GM18502 (cell line): ENCODE measurements at regions not wholly inside any gene's neighbourhood (a gene's known extent, or its start where the extent isn't known, plus 50 kb on each side); places are given as distances from the start of the nearest gene placed in this dataset.

Source experiments
- ATAC-seq: cut with Tn5 transposase; IDR thresholded peaks from one replicate; pipeline ENCODE4 v1.9.1; 2021; ENCODE audit warnings: mild to moderate bottlenecking; ENCODE audit not compliant: unreplicated experiment, poor library complexity

GRCh38 chr6:113487489-113488058, 369.6 kb upstream of the MARCKS start:
- no peak for ATAC-seq

- no peak for ATAC-seq
Measured at GRCh38 chr6:113488061-113488460, 369.1 kb upstream of the MARCKS start.

- ATAC-seq, result no peak
Measured at GRCh38 chr6:113488812-113489685, 368.1 kb upstream of the MARCKS start.

GRCh38 chr6:113489952-113490746, 367.0 kb upstream of the MARCKS start:
- ATAC-seq, result no peak

GRCh38 chr6:113491376-113491775, 365.8 kb upstream of the MARCKS start:
- ATAC-seq, result no peak

GRCh38 chr6:113493991-113494390, 363.2 kb upstream of the MARCKS start:
- ATAC-seq, result no peak

- ATAC-seq, result no peak
Measured at GRCh38 chr6:113495521-113495920, 361.6 kb upstream of the MARCKS start.

GRCh38 chr6:113496166-113496565, 361.0 kb upstream of the MARCKS start:
- ATAC-seq, result no peak

GRCh38 chr6:113500221-113500620, 356.9 kb upstream of the MARCKS start:
- no peak for ATAC-seq

GRCh38 chr6:113505084-113505699, 352.0 kb upstream of the MARCKS start:
- no peak for ATAC-seq

GRCh38 chr6:113508249-113508648, 348.9 kb upstream of the MARCKS start:
- ATAC-seq, result no peak

GRCh38 chr6:113511100-113511499, 346.0 kb upstream of the MARCKS start:
- no peak for ATAC-seq

GRCh38 chr6:113512576-113512975, 344.6 kb upstream of the MARCKS start:
- no peak for ATAC-seq

GRCh38 chr6:113513086-113513485, 344.1 kb upstream of the MARCKS start:
- ATAC-seq, result no peak

GRCh38 chr6:113522376-113522775, 334.8 kb upstream of the MARCKS start:
- no peak for ATAC-seq

GRCh38 chr6:113524826-113525225, 332.3 kb upstream of the MARCKS start:
- ATAC-seq, result no peak

GRCh38 chr6:113526553-113526952, 330.6 kb upstream of the MARCKS start:
- no peak for ATAC-seq

GRCh38 chr6:113526995-113527394, 330.1 kb upstream of the MARCKS start:
- no peak for ATAC-seq

- no peak for ATAC-seq
Measured at GRCh38 chr6:113528111-113528510, 329.0 kb upstream of the MARCKS start.

GRCh38 chr6:113529196-113529595, 327.9 kb upstream of the MARCKS start:
- no peak for ATAC-seq

GRCh38 chr6:113529879-113530278, 327.3 kb upstream of the MARCKS start:
- no peak for ATAC-seq
